HG03378 (cell line): ENCODE measurements at regions not wholly inside any gene's neighbourhood (a gene's known extent, or its start where the extent isn't known, plus 50 kb on each side); places are given as distances from the start of the nearest gene placed in this dataset.

Source experiments
- ATAC-seq: cut with Tn5 transposase; IDR thresholded peaks from one replicate; pipeline ENCODE4 v1.9.1; 2021; ENCODE audit warnings: mild to moderate bottlenecking, moderate library complexity; ENCODE audit not compliant: unreplicated experiment

- ATAC-seq = no peak
Observed at GRCh38 chr20:23207826-23208540, 121.9 kb upstream of the CD93 start.

DNA sequence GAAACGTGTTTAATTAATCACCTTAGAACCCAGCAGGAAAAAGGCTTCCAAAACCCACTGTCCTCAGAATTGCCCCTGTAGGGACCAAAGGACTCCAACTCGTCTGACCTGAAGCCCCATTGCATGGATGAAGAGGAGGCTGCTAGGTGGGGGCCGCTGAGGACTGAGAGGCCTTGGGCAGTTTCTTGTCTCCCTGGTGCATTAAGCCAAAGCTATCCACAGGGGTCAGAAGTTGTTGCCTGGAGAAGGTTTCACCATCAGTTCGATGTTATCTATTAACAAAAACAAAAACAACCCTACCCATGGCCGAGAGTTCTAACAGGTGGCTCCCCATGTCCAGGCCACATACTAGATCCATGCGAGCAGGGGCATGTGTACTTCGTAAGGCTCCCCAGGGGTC, 120.9 kb upstream of the CD93 start:
- no peak for ATAC-seq

DNA sequence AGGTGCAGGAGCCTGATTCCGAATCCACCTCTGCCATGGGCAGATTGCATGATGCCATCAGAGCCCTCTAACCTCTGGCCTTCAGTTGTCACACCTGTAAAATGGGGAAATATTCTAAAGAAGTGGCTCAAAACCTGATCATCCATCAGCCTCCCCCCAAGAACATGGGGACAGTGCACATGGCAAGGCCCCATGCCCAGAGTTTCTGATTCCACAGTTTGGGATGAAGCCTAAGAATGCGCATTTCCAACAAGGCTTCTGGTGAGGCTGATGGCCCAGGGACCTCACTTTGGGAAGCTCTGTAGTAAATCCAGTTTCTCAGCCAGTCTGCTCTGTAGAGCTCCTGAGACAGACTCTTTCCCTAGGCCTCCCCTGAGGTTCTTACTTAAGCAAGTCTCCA, 119.9 kb upstream of the CD93 start:
- no peak for ATAC-seq

- ATAC-seq = no peak
Observed at GRCh38 chr20:23205611-23206041, 119.5 kb upstream of the CD93 start.

GRCh38 chr20:23205211-23205610, 119.1 kb upstream of the CD93 start:
- no peak for ATAC-seq

DNA sequence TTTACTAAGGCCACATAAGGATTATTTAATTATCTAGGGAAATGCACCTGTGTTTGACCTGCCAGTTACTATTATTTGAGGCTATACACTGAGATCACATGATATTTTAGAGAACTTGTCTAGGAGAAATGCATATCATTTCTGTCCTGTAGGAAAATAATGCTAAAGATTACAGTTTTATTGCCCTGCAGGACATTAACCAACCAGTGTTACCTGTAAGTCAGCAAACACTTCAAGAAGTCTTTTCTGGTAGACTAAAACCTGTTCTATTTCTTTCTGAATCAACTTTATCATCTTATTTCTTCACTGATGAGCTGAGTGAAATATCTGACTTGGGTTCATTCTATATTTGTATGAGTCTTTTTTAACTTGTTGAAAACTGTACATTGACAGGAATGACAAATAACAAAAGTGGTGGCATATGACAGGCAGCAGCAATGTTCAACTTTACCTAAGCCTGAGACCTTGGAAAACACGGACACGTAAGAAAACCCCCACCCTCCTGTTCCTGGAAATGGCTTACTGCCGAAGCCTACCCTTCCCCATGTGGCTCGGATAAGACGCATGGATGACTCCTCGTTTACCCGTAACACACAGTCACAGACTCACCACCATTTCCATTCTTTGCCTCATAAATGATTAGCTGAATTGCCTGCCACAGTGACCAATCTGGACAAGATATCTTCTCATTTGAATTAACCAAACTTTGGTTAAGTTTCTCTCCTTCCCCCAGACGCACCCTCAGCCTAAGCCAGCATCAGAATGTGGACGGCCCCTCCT, 118.0 kb upstream of the CD93 start:
- no peak for ATAC-seq

DNA sequence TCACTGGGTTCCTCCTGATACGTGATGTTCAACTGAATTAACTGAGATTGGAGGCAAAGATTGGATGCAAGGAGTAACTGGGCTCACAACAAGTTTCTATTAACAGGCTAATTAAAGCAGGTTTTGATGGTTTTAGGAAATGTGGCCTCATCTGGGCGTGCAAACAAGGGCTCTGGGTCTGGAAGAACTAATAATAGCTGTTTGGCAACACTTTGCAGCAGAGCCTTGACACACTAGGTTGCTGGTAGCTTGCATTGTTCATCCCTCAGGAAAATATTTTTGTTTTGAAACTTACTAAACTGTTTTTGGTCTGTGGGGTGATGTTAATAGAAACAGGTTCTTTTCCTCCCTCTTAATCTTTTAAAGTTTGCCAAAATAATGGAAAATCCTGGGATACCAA, 117.2 kb upstream of the CD93 start:
- ATAC-seq = no peak

GRCh38 chr20:23201658-23202057, 115.5 kb upstream of the CD93 start:
- no peak for ATAC-seq

- ATAC-seq = no peak
Observed at GRCh38 chr20:23200914-23201313, 114.8 kb upstream of the CD93 start.

GRCh38 chr20:23200413-23200812, 114.3 kb upstream of the CD93 start:
- no peak for ATAC-seq

- no peak for ATAC-seq
Observed at GRCh38 chr20:23199356-23199755, 113.2 kb upstream of the CD93 start.

DNA sequence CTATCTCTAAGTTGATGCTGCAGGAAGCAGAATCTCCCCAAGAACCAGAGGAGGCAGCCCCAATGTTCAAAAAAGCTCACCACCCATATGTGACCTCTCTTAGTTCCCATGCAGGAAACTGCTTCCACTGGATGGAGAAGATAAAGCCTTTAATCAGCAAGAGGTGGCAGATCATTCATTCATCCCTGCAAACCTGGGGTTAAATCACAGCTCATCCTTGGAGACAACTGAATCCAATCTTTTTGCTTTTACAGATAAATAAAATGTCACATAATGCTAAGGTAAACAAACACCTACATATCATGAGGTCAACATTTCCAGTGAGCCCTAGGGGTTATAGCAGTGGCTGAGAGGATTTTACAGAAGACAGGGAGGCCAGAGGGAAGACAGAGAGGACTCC, 112.7 kb upstream of the CD93 start:
- ATAC-seq = no peak

DNA sequence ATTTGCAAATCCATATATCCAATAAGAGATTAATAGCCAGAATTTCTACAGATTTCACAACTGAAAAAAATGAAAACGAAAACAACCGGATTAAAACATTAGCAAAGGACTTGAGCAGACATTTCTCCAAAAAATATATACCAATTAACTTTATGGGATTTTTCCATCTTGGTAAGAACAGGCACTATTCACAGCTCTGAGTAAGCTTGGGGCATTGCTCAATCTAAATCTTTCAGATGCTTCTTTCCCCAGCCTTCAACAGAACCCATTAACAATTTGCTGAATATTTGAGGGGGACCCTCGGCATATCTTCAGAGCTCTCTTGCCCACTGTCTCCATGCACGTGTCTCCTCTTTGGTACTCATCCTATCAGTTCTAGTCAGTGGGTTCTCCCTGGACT, 111.7 kb upstream of the CD93 start:
- ATAC-seq = no peak

GRCh38 chr20:23195636-23196035, 109.5 kb upstream of the CD93 start:
- no peak for ATAC-seq

DNA sequence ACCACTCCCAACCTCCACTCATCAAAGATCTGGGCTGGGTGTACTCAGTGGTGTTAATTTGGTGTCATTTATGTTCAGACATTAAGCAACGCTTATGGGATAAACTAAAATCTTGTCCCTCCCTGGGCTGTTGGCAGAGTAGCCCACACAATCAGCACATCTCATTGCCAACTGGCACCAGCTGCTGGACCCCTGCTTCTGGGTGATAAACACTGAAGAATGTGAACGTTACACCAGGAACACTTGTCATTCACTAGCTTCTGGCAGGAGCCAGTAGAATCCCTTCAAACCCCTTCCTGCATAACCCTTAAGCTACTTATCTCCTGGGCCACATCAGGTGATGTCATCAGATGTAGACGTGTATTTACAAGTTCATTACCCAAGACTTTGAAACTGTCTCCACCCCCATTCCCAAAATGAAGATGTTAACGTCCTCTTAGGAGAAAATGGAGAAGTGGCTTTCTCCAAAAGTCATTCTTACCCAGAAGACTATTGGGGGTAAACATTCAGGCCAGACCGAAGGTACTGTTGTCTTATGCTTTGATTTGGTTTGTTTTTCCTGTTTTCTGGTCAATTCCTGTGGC, 107.8 kb upstream of the CD93 start:
- no peak for ATAC-seq

DNA sequence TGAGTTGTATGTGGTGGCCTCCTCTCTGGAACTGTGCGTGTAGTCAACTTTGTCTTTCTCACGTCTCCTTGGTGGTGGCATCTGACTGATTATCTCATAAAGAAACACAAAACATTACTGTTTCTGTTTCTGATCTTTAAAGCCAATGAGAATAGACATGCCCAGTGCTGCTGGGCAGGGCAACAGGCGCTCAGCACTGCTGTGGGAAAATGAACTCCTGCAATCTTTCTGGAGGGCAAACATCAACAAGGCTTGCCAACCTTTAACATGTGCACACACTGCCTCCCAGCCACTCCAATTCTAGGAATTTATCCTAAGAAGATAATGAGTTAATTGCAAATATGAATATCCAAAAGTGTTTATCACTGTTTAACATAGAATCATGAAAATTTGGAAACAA, 106.3 kb upstream of the CD93 start:
- ATAC-seq = no peak

DNA sequence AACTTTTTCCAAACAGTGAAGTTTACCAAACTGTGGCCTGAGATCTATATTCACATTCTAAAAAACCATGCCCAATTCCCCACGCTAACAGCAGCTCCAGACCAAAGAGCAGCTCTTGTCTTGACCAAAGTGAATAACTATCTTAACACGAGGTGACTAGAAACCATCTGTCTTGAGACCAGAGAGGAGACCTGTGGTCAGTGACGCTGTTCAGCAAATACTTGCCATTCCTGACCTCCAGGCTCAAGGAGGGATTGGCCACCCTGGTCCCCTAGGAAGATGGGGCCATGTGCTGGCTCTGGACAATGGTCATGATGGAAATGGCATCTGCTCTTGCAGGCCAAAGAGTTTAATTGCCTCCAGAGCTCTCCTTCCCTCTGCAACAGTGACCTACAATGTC, 104.4 kb upstream of the CD93 start:
- ATAC-seq = no peak

DNA sequence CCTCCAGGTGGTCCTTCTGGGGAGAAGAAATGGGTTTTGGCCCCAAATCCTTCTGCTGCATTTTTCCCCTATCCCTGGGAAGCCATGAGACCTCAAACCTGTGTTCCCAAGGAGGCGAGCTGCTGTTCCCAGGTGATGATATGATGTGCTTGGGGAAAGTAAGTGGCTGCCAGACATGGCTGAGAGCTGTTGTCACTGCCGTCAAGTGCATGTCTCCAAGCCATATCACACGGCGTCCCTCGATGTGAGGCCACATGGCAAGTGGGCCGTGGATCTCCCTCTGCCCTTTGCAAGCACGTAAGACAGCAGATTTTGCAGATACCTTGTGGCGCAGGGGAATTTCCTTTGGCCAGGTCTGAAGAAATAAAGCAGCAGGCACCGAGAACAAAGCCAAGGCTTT, 103.7 kb upstream of the CD93 start:
- ATAC-seq = no peak

DNA sequence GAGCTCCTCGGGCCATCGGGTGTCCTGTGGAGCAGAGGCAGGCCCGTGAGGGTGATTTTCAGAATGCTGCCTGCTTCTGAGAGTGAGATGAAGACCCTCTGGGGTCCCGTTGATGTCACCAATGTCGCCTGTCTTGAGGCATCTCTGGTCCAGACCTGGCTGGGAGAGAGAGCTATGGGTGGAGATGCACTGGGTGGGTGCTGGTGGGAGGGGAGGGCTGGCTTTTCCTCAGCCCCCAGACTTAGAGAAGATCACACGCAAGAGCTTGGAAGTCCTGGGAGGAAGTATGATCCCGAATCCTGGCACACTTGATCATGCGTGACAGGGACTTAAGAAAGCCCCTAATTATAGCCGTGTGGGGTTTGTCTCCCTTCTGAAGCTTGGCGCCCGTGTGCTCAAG, 103.2 kb upstream of the CD93 start:
- ATAC-seq = no peak

GRCh38 chr20:23188377-23189169, 102.4 kb upstream of the CD93 start:
- no peak for ATAC-seq

DNA sequence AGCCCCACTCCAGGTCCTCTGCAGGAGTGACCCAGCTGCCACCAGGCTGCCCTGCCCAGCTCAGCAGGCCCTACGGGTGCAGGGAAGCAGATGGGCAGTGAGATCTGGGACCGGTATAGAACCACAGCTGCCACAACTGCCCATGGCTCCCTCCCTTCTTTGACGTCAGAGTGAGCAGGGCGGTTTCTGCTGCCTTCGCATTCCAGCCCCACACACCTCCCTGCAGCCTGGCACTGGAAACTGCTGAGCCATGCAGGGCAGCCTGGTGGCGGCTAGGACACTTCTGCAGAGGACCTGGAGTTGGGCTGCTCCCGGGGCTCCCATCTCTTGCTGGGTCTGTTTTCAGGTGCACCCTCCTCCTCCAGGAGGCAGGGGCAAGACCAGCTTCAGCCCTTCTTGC, 101.6 kb upstream of the CD93 start:
- ATAC-seq = no peak
